ENCODE measurements at regions not wholly inside any gene's neighbourhood (a gene's known extent, or its start where the extent isn't known, plus 50 kb on each side); places are given as distances from the start of the nearest gene placed in this dataset.

- no peak for TF ChIP-seq CTCF (IDR thresholded peaks at IDR 0.05)
- no peak overlapping the region for H3K27ac ChIP-seq
These were observed 195.2 kb downstream of the EFNB2 start for GRCh38 chr13:106340249-106340648.

GRCh38 chr13:106337096-106337850 is 198.2 kb downstream of the EFNB2 start:
- DNase-seq (no peak), ATAC-seq (no peak)
- Histone ChIP-seq H3K27me3 (no peaks in the 10 kb centered on the region), H3K4me1 (no peaks in the 10 kb centered on the region), H3K9me3 (peaks cover 0 to 22% (median 11%) of the 10 kb centered on the region in 11 donors), H3K27ac (no peak overlapping the region), H3K36me3 (no peaks in the 10 kb centered on the region), H3K4me3 (no peak overlapping the region)
- intact Hi-C loops (cut with DNase I), result no loop called here
- no peak for TF ChIP-seq CTCF (IDR thresholded peaks at IDR 0.05)
- 78 to 80% methylated on average over 7 of the region's 7 CpGs for WGBS, 2 donors

More at GRCh38 chr13:106340249-106340648, 195.2 kb downstream of the EFNB2 start:
- Histone ChIP-seq H3K4me1 (no peaks in the 10 kb centered on the region), H3K9me3 (peaks cover 0 to 22% (median 11%) of the 10 kb centered on the region in 11 donors), H3K36me3 (no peaks in the 10 kb centered on the region), H3K4me3 (no peak overlapping the region), H3K27me3 (peaks cover 0 to 11% (median 0%) of the 10 kb centered on the region in 7 donors)
- intact Hi-C loops (cut with DNase I), result loop anchor here in 1 of 10 donors (5.0 kb wide), 1 partner anchor 1438 kb away; no protein-coding TSS in a partner anchor
- ATAC-seq (no peak), DNase-seq (no peak)
- 88 to 92% methylated on average over 2 of the region's 2 CpGs for WGBS, 2 donors

- Histone ChIP-seq H3K36me3 (no peaks in the 10 kb centered on the region), H3K4me1 (no peaks in the 10 kb centered on the region), H3K27me3 (no peaks in the 10 kb centered on the region), H3K9me3 (peaks cover 0 to 22% (median 11%) of the 10 kb centered on the region in 11 donors), H3K4me3 (no peak overlapping the region), H3K27ac (no peak overlapping the region)
- WGBS, 2 donors, result 86 to 94% methylated on average over 7 of the region's 7 CpGs
- TF ChIP-seq CTCF (IDR thresholded peaks at IDR 0.05), result no peak
- DNase-seq (no peak), ATAC-seq (no peak)
- intact Hi-C loops (cut with DNase I), result no loop called here
These were observed 198.8 kb downstream of the EFNB2 start for GRCh38 chr13:106336668-106337067.

- Histone ChIP-seq H3K4me3 (no peak overlapping the region), H3K27ac (no peak overlapping the region), H3K36me3 (no peaks in the 10 kb centered on the region), H3K4me1 (no peaks in the 10 kb centered on the region), H3K27me3 (no peaks in the 10 kb centered on the region), H3K9me3 (no peaks in the 10 kb centered on the region)
- no peak for DNase-seq
- 93% methylated on average over 4 of the region's 4 CpGs for WGBS, 2 donors
- intact Hi-C loops (cut with DNase I), result no loop called here
- no peak for TF ChIP-seq CTCF (IDR thresholded peaks at IDR 0.05)
- no peak for ATAC-seq
These were observed 202.8 kb downstream of the EFNB2 start for GRCh38 chr13:106332621-106333020.
